HepG2 (cell line): ENCODE measurements at regions not wholly inside any gene's neighbourhood (a gene's known extent, or its start where the extent isn't known, plus 50 kb on each side); places are given as distances from the start of the nearest gene placed in this dataset.

Source experiments
- CCDC6 ChIP-seq: sonication (generic); formaldehyde crosslinking; IDR thresholded peaks from 2 replicates; pipeline ENCODE4 v1.8.1; 2022; ENCODE audit warnings: mild to moderate bottlenecking, missing genetic modification reagents, moderate library complexity
- CREM ChIP-seq, 2 experiments: sonication (generic) in 1 of 2; formaldehyde crosslinking in 1 of 2; IDR thresholded peaks; 2 replicates each; pipeline versions ENCODE4 v1.4.0 to v1.6.1; 2016 to 2020; ENCODE audit warnings: antibody characterized with exemption in 1 of 2, mild to moderate bottlenecking in 1 of 2, missing genetic modification reagents in 1 of 2
- HMG20A ChIP-seq: IDR thresholded peaks from 2 replicates; pipeline ENCODE4 v1.6.1; 2016; ENCODE audit warnings: borderline replicate concordance
- KDM3A ChIP-seq: IDR thresholded peaks from 2 replicates; pipeline ENCODE4 v1.6.1; 2018; ENCODE audit warnings: low read depth, missing compliant biosample characterization
- KDM4B ChIP-seq: sonication (generic); formaldehyde crosslinking; IDR thresholded peaks from 2 replicates; pipeline ENCODE4 v1.4.0; 2020; ENCODE audit warnings: missing genetic modification reagents
- MYPOP ChIP-seq: sonication (generic); formaldehyde crosslinking; IDR thresholded peaks from 2 replicates; pipeline ENCODE4 v1.8.1; 2023; ENCODE audit warnings: mild to moderate bottlenecking, moderate library complexity, missing genetic modification reagents
- NCOA2 ChIP-seq: sonication (generic); formaldehyde crosslinking; IDR thresholded peaks from 2 replicates; pipeline ENCODE4 v1.8.0; 2022; ENCODE audit warnings: inconsistent platforms
- PAWR ChIP-seq: sonication (generic); formaldehyde crosslinking; IDR thresholded peaks from 2 replicates; pipeline ENCODE4 v1.4.0; 2020; ENCODE audit warnings: missing genetic modification reagents, mild to moderate bottlenecking, borderline replicate concordance
- POLR2A ChIP-seq, 2 experiments: IDR thresholded peaks; 2 replicates each; pipeline ENCODE4 v1.6.1; 2011; ENCODE audit warnings: low read depth in 2 of 2, low read length in 2 of 2, mild to moderate bottlenecking in 1 of 2, moderate library complexity in 1 of 2; ENCODE audit not compliant: insufficient read depth in 1 of 2
- POLR2AphosphoS2 ChIP-seq: IDR thresholded peaks from 2 replicates; pipeline ENCODE4 v1.6.1; 2011; ENCODE audit warnings: low read depth, low read length, improper control_type of control experiment
- RXRB ChIP-seq: IDR thresholded peaks from 2 replicates; pipeline ENCODE4 v1.6.1; 2016; ENCODE audit warnings: borderline replicate concordance, missing genetic modification reagents, missing compliant biosample characterization
- SAP130 ChIP-seq: IDR thresholded peaks from 2 replicates; pipeline ENCODE4 v1.6.1; 2016; ENCODE audit warnings: low read depth
- ZBTB33 ChIP-seq: sonication (generic); formaldehyde crosslinking; IDR thresholded peaks from 2 replicates; pipeline ENCODE4 v1.4.0; 2020; ENCODE audit warnings: missing genetic modification reagents
- ZFP36L2 ChIP-seq: sonication (generic); formaldehyde crosslinking; IDR thresholded peaks from 2 replicates; pipeline ENCODE4 v1.4.0; 2020; ENCODE audit warnings: missing genetic modification reagents
- ZFP91 ChIP-seq: sonication (generic); formaldehyde crosslinking; IDR thresholded peaks from 2 replicates; pipeline ENCODE4 v1.9.0; 2022; ENCODE audit warnings: missing genetic modification reagents, mild to moderate bottlenecking, borderline replicate concordance
- ZMYM3 ChIP-seq: sonication (generic); formaldehyde crosslinking; IDR thresholded peaks from 2 replicates; pipeline ENCODE4 v1.5.1; 2020; ENCODE audit warnings: mild to moderate bottlenecking, missing genetic modification reagents
- ZNF251 ChIP-seq: sonication (generic); formaldehyde crosslinking; IDR thresholded peaks from 2 replicates; pipeline ENCODE4 v1.9.0; 2021; ENCODE audit warnings: mild to moderate bottlenecking, missing genetic modification reagents
- ZNF503 ChIP-seq: sonication (generic); formaldehyde crosslinking; IDR thresholded peaks from 2 replicates; pipeline ENCODE4 v1.4.0; 2020; ENCODE audit warnings: missing genetic modification reagents
- ZNF558 ChIP-seq: sonication (generic); formaldehyde crosslinking; IDR thresholded peaks from 2 replicates; pipeline ENCODE4 v1.9.0; 2022; ENCODE audit warnings: mild to moderate bottlenecking, missing genetic modification reagents, borderline replicate concordance
- ZNF563 ChIP-seq: sonication (generic); formaldehyde crosslinking; IDR thresholded peaks from 2 replicates; pipeline ENCODE4 v1.8.0; 2022; ENCODE audit warnings: mild to moderate bottlenecking, moderate library complexity, missing genetic modification reagents
- TF ChIP-seq, protein P1 (sequence below): sonication (generic); formaldehyde crosslinking; IDR thresholded peaks from 2 replicates; pipeline ENCODE4 v1.4.0; 2020; ENCODE audit warnings: missing genetic modification reagents; ENCODE audit errors: not compliant biosample characterization

DNA sequence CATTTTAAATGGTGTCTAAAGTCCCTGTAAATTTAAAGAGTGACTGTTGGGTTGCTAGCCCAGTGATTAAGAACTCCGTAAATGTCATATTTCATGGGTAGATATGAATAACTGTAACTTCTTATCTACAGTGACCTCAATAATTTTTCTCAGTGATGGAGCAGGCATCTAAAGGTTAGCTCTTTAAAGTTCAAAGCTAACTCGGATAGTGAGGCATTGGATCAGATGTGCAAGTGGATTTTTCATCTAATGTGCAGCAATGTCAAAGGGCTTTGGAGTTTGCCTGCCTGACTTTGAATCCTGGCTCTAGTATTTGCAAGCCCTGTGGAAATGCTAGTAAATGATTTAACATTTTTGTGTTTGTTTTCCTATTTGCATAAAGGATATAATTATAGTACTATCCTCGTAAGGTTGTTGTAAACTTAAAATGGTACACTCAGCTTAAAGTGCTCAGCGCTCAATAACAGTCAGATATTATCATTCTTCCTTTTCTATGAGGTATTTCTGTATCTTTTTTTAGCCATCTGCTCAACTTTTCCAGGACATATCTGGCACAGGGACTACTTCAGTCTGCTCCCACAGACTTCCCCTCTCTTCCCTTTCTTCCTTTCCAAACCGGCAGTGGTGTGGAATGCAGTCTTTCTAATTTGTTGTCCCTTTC is 163.7 kb upstream of the ELL2 start (continued):
- TF ChIP-seq ZBTB33 (CRISPR knock-in tag) (no peak), ZNF558 (CRISPR knock-in tag) (no peak), NCOA2 (CRISPR knock-in tag) (peak; percentile 88), HMG20A (CRISPR knock-in tag) (peak; percentile 61; the same call in 1 of the 2 replicates), ZMYM3 (CRISPR knock-in tag) (0 out of 2 replicates have a peak, but pooled peaks have one; percentile 21), RXRB (CRISPR knock-in tag) (0 out of 2 replicates have a peak, but pooled peaks have one; percentile 17), ZFP36L2 (CRISPR knock-in tag) (no peak), CREM (IDR thresholded peaks at IDR 0.05) (peak; percentile 72), CREM (CRISPR knock-in tag; IDR thresholded peaks at IDR 0.05) (no peak), ZFP91 (no peak), ZNF251 (CRISPR knock-in tag) (no peak), POLR2AphosphoS2 (no peak), POLR2A (IDR thresholded peaks at IDR 0.05; ENCODE audit: insufficient read depth in 1 of 2, low read depth in 2 of 2, low read length in 2 of 2) (peak in 1 of 2 experiments; percentile 43; a peak in 1 of 4 replicates), CCDC6 (CRISPR knock-in tag) (0 out of 2 replicates have a peak, but pooled peaks have one; percentile 61), ZNF563 (CRISPR knock-in tag) (no peak), MYPOP (CRISPR knock-in tag) (peak; percentile 49; the same call in 1 of the 2 replicates), SAP130 (peak; percentile 62), KDM3A (CRISPR knock-in tag) (no peak), PAWR (CRISPR knock-in tag) (no peak), KDM4B (CRISPR knock-in tag) (no peak), ZNF503 (CRISPR knock-in tag) (0 out of 2 replicates have a peak, but pooled peaks have one; percentile 32)
- TF ChIP-seq, protein P1, sequence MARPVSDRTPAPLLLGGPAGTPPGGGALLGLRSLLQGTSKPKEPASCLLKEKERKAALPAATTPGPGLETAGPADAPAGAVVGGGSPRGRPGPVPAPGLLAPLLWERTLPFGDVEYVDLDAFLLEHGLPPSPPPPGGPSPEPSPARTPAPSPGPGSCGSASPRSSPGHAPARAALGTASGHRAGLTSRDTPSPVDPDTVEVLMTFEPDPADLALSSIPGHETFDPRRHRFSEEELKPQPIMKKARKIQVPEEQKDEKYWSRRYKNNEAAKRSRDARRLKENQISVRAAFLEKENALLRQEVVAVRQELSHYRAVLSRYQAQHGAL (CRISPR knock-in tag): no peak
